WTC11 (cell line): ENCODE measurements at regions not wholly inside any gene's neighbourhood (a gene's known extent, or its start where the extent isn't known, plus 50 kb on each side); places are given as distances from the start of the nearest gene placed in this dataset.

Experiments
- ATAC-seq: fragments of 200-7000 bp; cut with Tn5 transposase; 2 replicates; pipeline ENCODE4 v1.10.0; 2021; ENCODE audit warnings: mild to moderate bottlenecking, moderate library complexity
- CTCF ChIA-PET: fragments of 300-600 bp; sonication (Branson Sonifier 250); formaldehyde crosslinking; loops from one replicate; lab custom pipeline; 2021; ENCODE audit warnings: antibody characterized with exemption; lab: Charles Lee
- POLR2A ChIA-PET: fragments of 350-600 bp; sonication (Branson Sonifier 250); formaldehyde crosslinking; loops from one replicate; lab custom pipeline; 2021; ENCODE audit warnings: antibody characterized with exemption; lab: Charles Lee
- DNase-seq: peaks from one replicate; pipeline ENCODE4 v3.0.0; 2021; ENCODE audit warnings: low spot score
- H3K27ac Mint-ChIP-seq: 2 replicates; pipeline ENCODE4 v1.8.0; 2021; ENCODE audit warnings: mixed read lengths
- H3K27me3 Mint-ChIP-seq: 2 replicates; pipeline ENCODE4 v1.8.0; 2021; ENCODE audit warnings: low read depth, mild to moderate bottlenecking, moderate library complexity, mixed read lengths
- H3K36me3 Mint-ChIP-seq: 2 replicates; pipeline ENCODE4 v1.8.0; 2021; ENCODE audit warnings: mixed read lengths
- H3K4me1 Mint-ChIP-seq: 2 replicates; pipeline ENCODE4 v1.8.0; 2022; ENCODE audit warnings: mixed read lengths
- H3K4me3 Mint-ChIP-seq: 2 replicates; pipeline ENCODE4 v1.8.0; 2021; ENCODE audit warnings: mild to moderate bottlenecking, moderate library complexity, mixed read lengths
- H3K9me3 Mint-ChIP-seq: 2 replicates; pipeline ENCODE4 v1.8.0; 2021; ENCODE audit warnings: mixed read lengths
- CBFB ChIP-seq: sonication (generic); formaldehyde crosslinking; IDR thresholded peaks from 2 replicates; pipeline ENCODE4 v1.8.1; 2022; ENCODE audit warnings: mild to moderate bottlenecking, low read depth, missing genetic modification reagents
- CREM ChIP-seq: sonication (generic); formaldehyde crosslinking; IDR thresholded peaks from 2 replicates; pipeline ENCODE4 v1.8.1; 2022; ENCODE audit warnings: mild to moderate bottlenecking, missing genetic modification reagents, moderate library complexity
- E2F1 ChIP-seq: sonication (generic); formaldehyde crosslinking; IDR thresholded peaks from 2 replicates; pipeline ENCODE4 v1.8.0; 2022; ENCODE audit warnings: mild to moderate bottlenecking, missing genetic modification reagents
- KAT7 ChIP-seq: sonication (generic); formaldehyde crosslinking; IDR thresholded peaks from 2 replicates; pipeline ENCODE4 v1.8.1; 2023; ENCODE audit warnings: missing genetic modification reagents, mild to moderate bottlenecking, borderline replicate concordance
- MAX ChIP-seq: sonication (generic); formaldehyde crosslinking; IDR thresholded peaks from 2 replicates; pipeline ENCODE4 v1.8.0; 2022; ENCODE audit warnings: mild to moderate bottlenecking, missing genetic modification reagents
- MYBL2 ChIP-seq: sonication (generic); formaldehyde crosslinking; IDR thresholded peaks from 2 replicates; pipeline ENCODE4 v1.8.1; 2023; ENCODE audit warnings: mild to moderate bottlenecking, moderate library complexity, missing genetic modification reagents
- NFATC4 ChIP-seq: fragments of 250-450 bp; sonication (Bioruptor Pico); IDR thresholded peaks from 2 replicates; pipeline ENCODE4 v1.9.0; 2021; ENCODE audit warnings: mild to moderate bottlenecking
- NFE2L1 ChIP-seq: sonication (generic); formaldehyde crosslinking; IDR thresholded peaks from 2 replicates; pipeline ENCODE4 v1.8.1; 2023; ENCODE audit warnings: missing genetic modification reagents
- NR3C1 ChIP-seq: sonication (generic); formaldehyde crosslinking; conservative IDR thresholded peaks from 2 replicates; pipeline ENCODE4 v1.8.1; 2023; ENCODE audit warnings: low read depth, mild to moderate bottlenecking, missing genetic modification reagents
- PRRX2 ChIP-seq: fragments of 250-450 bp; sonication (Bioruptor Pico); IDR thresholded peaks from 2 replicates; pipeline ENCODE4 v1.8.0; 2021; ENCODE audit warnings: mild to moderate bottlenecking
- SMAD3 ChIP-seq: sonication (generic); formaldehyde crosslinking; IDR thresholded peaks from 2 replicates; pipeline ENCODE4 v1.8.0; 2022; ENCODE audit warnings: missing genetic modification reagents, mild to moderate bottlenecking, borderline replicate concordance
- TEAD4 ChIP-seq: sonication (generic); formaldehyde crosslinking; IDR thresholded peaks from 2 replicates; pipeline ENCODE4 v1.8.0; 2022; ENCODE audit warnings: mild to moderate bottlenecking, missing genetic modification reagents
- ZBTB21 ChIP-seq: sonication (generic); formaldehyde crosslinking; IDR thresholded peaks from 2 replicates; pipeline ENCODE4 v1.8.1; 2023; ENCODE audit warnings: mild to moderate bottlenecking, missing genetic modification reagents, borderline replicate concordance
- ZNF219 ChIP-seq: sonication (generic); formaldehyde crosslinking; IDR thresholded peaks from 2 replicates; pipeline ENCODE4 v1.8.0; 2023; ENCODE audit warnings: missing genetic modification reagents, mild to moderate bottlenecking, borderline replicate concordance
- ZNF232 ChIP-seq: sonication (generic); formaldehyde crosslinking; IDR thresholded peaks from 2 replicates; pipeline ENCODE4 v1.8.0; 2022; ENCODE audit warnings: mild to moderate bottlenecking, missing genetic modification reagents
- ZNF263 ChIP-seq: sonication (generic); formaldehyde crosslinking; IDR thresholded peaks from 2 replicates; pipeline ENCODE4 v1.8.1; 2022; ENCODE audit warnings: low read depth, mild to moderate bottlenecking, moderate library complexity, missing genetic modification reagents
- ZNF671 ChIP-seq: fragments of 250-450 bp; sonication (Bioruptor Pico); IDR thresholded peaks from 2 replicates; pipeline ENCODE4 v1.8.0; 2021; ENCODE audit warnings: mild to moderate bottlenecking
- TF ChIP-seq, protein P1 (sequence below): fragments of 250-450 bp; sonication (Bioruptor Pico); IDR thresholded peaks from 2 replicates; pipeline ENCODE4 v1.9.0; 2021; ENCODE audit warnings: mild to moderate bottlenecking, borderline replicate concordance
- TF ChIP-seq, protein P2 (sequence below): fragments of 250-450 bp; sonication (Bioruptor Pico); conservative IDR thresholded peaks from 2 replicates; pipeline ENCODE4 v1.9.0; 2021; ENCODE audit warnings: mild to moderate bottlenecking
- TF ChIP-seq, protein P3 (sequence below): sonication (generic); formaldehyde crosslinking; IDR thresholded peaks from 2 replicates; pipeline ENCODE4 v1.8.1; 2023; ENCODE audit warnings: mild to moderate bottlenecking, missing genetic modification reagents
- TF ChIP-seq, protein P4 (sequence below): sonication (generic); formaldehyde crosslinking; IDR thresholded peaks from 2 replicates; pipeline ENCODE4 v1.8.0; 2023; ENCODE audit warnings: missing genetic modification reagents
- TF ChIP-seq, protein P5 (sequence below): sonication (generic); formaldehyde crosslinking; IDR thresholded peaks from 2 replicates; pipeline ENCODE4 v1.8.1; 2023; ENCODE audit warnings: mild to moderate bottlenecking, moderate library complexity, missing genetic modification reagents
- TF ChIP-seq, protein P6 (sequence below): fragments of 250-450 bp; sonication (Bioruptor Pico); IDR thresholded peaks from 2 replicates; pipeline ENCODE4 v1.9.0; 2021; ENCODE audit warnings: mild to moderate bottlenecking

DNA sequence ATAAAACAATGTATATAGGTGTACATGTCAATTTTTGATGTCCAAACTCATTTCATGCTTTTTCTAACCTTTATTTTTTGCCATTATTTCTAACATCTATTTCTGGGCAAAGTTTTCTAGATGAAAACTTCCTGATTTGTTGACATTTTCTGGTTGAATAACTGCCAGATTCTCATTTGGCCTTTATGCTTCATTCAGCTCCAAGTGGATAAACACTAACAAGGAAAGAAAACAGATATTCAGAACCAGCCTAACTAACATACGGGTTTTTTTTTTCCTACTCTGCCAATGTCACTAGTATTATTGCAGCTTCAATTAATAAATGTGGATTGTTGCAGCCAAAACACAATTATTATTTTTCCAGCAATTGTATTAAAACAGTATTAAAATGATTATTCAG, 50.9 kb upstream of the RAP1GDS1 start:
- Mint-ChIP-seq H3K27me3 (no peaks in the 10 kb centered on the region), H3K4me3 (no peak overlapping the region), H3K4me1 (peaks cover 7% of the 10 kb centered on the region), H3K36me3 (no peaks in the 10 kb centered on the region), H3K9me3 (no peaks in the 10 kb centered on the region), H3K27ac (no peak overlapping the region)
- no peak for TF ChIP-seq ZNF219 (CRISPR knock-in tag)
- no peak for TF ChIP-seq MAX (CRISPR knock-in tag)
- TF ChIP-seq CREM: no peak
- no peak for TF ChIP-seq CBFB (CRISPR knock-in tag)
- no peak for TF ChIP-seq NFE2L1 (CRISPR knock-in tag)
- TF ChIP-seq NFATC4 (CRISPR knock-in tag): no peak
- no peak for TF ChIP-seq KAT7
- no peak for TF ChIP-seq NR3C1 (CRISPR knock-in tag)
- TF ChIP-seq, protein P1, sequence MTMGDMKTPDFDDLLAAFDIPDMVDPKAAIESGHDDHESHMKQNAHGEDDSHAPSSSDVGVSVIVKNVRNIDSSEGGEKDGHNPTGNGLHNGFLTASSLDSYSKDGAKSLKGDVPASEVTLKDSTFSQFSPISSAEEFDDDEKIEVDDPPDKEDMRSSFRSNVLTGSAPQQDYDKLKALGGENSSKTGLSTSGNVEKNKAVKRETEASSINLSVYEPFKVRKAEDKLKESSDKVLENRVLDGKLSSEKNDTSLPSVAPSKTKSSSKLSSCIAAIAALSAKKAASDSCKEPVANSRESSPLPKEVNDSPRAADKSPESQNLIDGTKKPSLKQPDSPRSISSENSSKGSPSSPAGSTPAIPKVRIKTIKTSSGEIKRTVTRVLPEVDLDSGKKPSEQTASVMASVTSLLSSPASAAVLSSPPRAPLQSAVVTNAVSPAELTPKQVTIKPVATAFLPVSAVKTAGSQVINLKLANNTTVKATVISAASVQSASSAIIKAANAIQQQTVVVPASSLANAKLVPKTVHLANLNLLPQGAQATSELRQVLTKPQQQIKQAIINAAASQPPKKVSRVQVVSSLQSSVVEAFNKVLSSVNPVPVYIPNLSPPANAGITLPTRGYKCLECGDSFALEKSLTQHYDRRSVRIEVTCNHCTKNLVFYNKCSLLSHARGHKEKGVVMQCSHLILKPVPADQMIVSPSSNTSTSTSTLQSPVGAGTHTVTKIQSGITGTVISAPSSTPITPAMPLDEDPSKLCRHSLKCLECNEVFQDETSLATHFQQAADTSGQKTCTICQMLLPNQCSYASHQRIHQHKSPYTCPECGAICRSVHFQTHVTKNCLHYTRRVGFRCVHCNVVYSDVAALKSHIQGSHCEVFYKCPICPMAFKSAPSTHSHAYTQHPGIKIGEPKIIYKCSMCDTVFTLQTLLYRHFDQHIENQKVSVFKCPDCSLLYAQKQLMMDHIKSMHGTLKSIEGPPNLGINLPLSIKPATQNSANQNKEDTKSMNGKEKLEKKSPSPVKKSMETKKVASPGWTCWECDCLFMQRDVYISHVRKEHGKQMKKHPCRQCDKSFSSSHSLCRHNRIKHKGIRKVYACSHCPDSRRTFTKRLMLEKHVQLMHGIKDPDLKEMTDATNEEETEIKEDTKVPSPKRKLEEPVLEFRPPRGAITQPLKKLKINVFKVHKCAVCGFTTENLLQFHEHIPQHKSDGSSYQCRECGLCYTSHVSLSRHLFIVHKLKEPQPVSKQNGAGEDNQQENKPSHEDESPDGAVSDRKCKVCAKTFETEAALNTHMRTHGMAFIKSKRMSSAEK: no peak
- TF ChIP-seq, protein P2, sequence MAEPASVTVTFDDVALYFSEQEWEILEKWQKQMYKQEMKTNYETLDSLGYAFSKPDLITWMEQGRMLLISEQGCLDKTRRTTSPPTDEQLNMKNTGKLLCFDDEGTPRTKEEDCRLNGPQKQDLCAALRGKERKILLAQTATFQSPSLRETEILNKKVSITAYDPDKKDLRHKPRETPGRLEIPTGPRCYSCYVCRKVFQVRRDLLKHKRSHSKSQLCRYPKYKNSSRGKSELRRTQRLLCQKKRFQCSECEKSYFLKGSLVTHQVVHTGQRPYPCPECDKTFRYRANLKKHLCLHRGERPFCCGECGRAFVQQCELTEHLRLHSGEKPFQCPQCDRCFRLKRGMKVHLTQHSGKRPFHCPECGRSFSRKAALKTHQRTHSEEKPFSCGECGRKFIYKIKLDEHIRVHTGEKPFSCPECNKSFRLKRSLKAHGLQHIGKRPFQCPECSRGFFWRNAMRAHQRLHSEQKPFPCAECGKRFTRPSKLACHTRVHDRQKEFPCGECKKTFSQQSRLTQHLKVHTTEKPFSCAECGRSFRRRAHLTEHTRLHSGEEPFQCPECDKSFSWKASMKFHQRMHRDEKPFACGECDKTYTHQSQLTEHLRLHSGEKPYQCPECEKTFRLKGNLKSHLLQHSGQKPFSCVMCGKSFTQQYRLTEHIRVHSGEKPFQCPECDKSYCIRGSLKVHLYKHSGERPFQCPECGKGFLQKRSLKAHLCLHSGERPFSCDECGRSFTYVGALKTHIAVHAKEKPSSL (CRISPR knock-in tag): no peak
- no peak for TF ChIP-seq ZNF263 (CRISPR knock-in tag)
- TF ChIP-seq SMAD3 (CRISPR knock-in tag): no peak
- TF ChIP-seq TEAD4 (CRISPR knock-in tag): no peak
- TF ChIP-seq ZBTB21: no peak
- TF ChIP-seq, protein P3, sequence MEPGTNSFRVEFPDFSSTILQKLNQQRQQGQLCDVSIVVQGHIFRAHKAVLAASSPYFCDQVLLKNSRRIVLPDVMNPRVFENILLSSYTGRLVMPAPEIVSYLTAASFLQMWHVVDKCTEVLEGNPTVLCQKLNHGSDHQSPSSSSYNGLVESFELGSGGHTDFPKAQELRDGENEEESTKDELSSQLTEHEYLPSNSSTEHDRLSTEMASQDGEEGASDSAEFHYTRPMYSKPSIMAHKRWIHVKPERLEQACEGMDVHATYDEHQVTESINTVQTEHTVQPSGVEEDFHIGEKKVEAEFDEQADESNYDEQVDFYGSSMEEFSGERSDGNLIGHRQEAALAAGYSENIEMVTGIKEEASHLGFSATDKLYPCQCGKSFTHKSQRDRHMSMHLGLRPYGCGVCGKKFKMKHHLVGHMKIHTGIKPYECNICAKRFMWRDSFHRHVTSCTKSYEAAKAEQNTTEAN (CRISPR knock-in tag): no peak
- no peak for TF ChIP-seq ZNF232 (CRISPR knock-in tag)
- CTCF ChIA-PET: no interaction called here
- POLR2A ChIA-PET: no interaction called here
- no peak for ATAC-seq
- DNase-seq: no peak

DNA sequence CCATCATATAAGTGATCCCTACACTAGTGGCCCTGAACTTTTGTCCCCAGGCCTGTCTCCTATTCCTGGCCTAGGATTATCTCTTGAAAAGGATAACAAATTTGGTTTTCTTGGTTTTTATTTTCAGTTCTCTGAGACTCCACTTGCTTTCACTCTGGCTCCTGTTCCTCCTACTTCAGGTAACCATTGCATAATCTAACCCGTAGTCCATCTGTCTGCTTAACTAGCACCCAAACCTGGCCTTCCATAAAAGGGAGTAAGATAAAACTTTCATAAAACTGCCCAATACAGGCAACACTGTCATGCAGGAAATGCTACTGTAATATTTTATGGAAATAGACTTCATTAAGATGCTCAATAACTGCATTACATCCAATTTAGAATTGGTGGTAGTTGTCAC, 52.1 kb upstream of the RAP1GDS1 start:
- H3K36me3 Mint-ChIP-seq: no peaks in the 10 kb centered on the region
- DNase-seq: no peak
- no peak overlapping the region for H3K4me3 Mint-ChIP-seq
- no peak for ATAC-seq
- no peaks in the 10 kb centered on the region for H3K27me3 Mint-ChIP-seq
- no peaks in the 10 kb centered on the region for H3K9me3 Mint-ChIP-seq
- TF ChIP-seq, protein P4, sequence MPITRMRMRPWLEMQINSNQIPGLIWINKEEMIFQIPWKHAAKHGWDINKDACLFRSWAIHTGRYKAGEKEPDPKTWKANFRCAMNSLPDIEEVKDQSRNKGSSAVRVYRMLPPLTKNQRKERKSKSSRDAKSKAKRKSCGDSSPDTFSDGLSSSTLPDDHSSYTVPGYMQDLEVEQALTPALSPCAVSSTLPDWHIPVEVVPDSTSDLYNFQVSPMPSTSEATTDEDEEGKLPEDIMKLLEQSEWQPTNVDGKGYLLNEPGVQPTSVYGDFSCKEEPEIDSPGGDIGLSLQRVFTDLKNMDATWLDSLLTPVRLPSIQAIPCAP: no peak
- TF ChIP-seq PRRX2 (CRISPR knock-in tag): no peak
- TF ChIP-seq ZNF671: no peak
- no peak for TF ChIP-seq MYBL2 (CRISPR knock-in tag)
- TF ChIP-seq, protein P5, sequence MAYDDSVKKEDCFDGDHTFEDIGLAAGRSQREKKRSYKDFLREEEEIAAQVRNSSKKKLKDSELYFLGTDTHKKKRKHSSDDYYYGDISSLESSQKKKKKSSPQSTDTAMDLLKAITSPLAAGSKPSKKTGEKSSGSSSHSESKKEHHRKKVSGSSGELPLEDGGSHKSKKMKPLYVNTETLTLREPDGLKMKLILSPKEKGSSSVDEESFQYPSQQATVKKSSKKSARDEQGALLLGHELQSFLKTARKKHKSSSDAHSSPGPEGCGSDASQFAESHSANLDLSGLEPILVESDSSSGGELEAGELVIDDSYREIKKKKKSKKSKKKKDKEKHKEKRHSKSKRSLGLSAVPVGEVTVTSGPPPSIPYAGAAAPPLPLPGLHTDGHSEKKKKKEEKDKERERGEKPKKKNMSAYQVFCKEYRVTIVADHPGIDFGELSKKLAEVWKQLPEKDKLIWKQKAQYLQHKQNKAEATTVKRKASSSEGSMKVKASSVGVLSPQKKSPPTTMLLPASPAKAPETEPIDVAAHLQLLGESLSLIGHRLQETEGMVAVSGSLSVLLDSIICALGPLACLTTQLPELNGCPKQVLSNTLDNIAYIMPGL (CRISPR knock-in tag): no peak
- TF ChIP-seq, protein P6, sequence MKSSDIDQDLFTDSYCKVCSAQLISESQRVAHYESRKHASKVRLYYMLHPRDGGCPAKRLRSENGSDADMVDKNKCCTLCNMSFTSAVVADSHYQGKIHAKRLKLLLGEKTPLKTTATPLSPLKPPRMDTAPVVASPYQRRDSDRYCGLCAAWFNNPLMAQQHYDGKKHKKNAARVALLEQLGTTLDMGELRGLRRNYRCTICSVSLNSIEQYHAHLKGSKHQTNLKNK (CRISPR knock-in tag): no peak
- no peak for TF ChIP-seq E2F1
- H3K27ac Mint-ChIP-seq: no peak overlapping the region
- peaks cover 10% of the 10 kb centered on the region for H3K4me1 Mint-ChIP-seq
- POLR2A ChIA-PET: no interaction called here
- CTCF ChIA-PET: no interaction called here
